WI38 (cell line): ENCODE measurements at regions not wholly inside any gene's neighbourhood (a gene's known extent, or its start where the extent isn't known, plus 50 kb on each side); places are given as distances from the start of the nearest gene placed in this dataset.

Experiments
- H3K4me3 ChIP-seq: 2 replicates; pipeline ENCODE4 v1.5.1; 2011; ENCODE audit warnings: low read depth, mild to moderate bottlenecking, control low read depth, low read length
- CTCF ChIP-seq: IDR thresholded peaks from 2 replicates; pipeline ENCODE4 v1.5.1; 2012; ENCODE audit warnings: low read depth, mild to moderate bottlenecking, control low read depth, low read length

- no peak for TF ChIP-seq CTCF
Measured at GRCh38 chr12:75721796-75722195, 210.4 kb upstream of the KRR1 start.

GRCh38 chr12:75720812-75721641, 209.6 kb upstream of the KRR1 start:
- no peak for TF ChIP-seq CTCF
- H3K4me3 ChIP-seq = no peak overlapping the region

More at GRCh38 chr12:75721796-75722195, 210.4 kb upstream of the KRR1 start:
- no peak overlapping the region for H3K4me3 ChIP-seq

GRCh38 chr12:75717902-75718301, 206.5 kb upstream of the KRR1 start:
- TF ChIP-seq CTCF = no peak
- H3K4me3 ChIP-seq = no peak overlapping the region

- no peak overlapping the region for H3K4me3 ChIP-seq
- TF ChIP-seq CTCF = no peak
Measured at GRCh38 chr12:75716291-75717025, 205.0 kb upstream of the KRR1 start.

GRCh38 chr12:75715682-75716081, 204.3 kb upstream of the KRR1 start:
- H3K4me3 ChIP-seq = no peak overlapping the region
- TF ChIP-seq CTCF = no peak

- no peak overlapping the region for H3K4me3 ChIP-seq
Measured at GRCh38 chr12:75715323-75715644, 203.9 kb upstream of the KRR1 start.

More at GRCh38 chr12:75715323-75715644, 203.9 kb upstream of the KRR1 start:
- no peak for TF ChIP-seq CTCF
